Activated naive CD4-positive, alpha-beta T cell treated with anti-CD3 and anti-CD28 coated beads for 36 hours (primary cell): ENCODE measurements at regions not wholly inside any gene's neighbourhood (a gene's known extent, or its start where the extent isn't known, plus 50 kb on each side); places are given as distances from the start of the nearest gene placed in this dataset.
"Not testable (repeated sequence)": the region's sequence is repeated elsewhere in the genome, so short reads cannot be mapped to it uniquely, and the experiment has no call there.

Experiments
- CTCF ChIA-PET: fragments of 350-600 bp; sonication (Branson Sonifier 250); formaldehyde crosslinking; loops from one replicate; lab custom pipeline; 2021; ENCODE audit warnings: antibody characterized with exemption; lab: Charles Lee
- DNase-seq: peaks from one replicate; pipeline ENCODE4 v3.0.0-alpha.2; 2020
- H3K27ac Mint-ChIP-seq: one replicate; pipeline ENCODE4 v1.8.0; 2021; ENCODE audit warnings: mild to moderate bottlenecking, mixed read lengths
- H3K27me3 Mint-ChIP-seq: one replicate; pipeline ENCODE4 v1.8.0; 2021; ENCODE audit warnings: low read depth, mixed read lengths
- H3K36me3 Mint-ChIP-seq: one replicate; pipeline ENCODE4 v1.8.0; 2021; ENCODE audit warnings: low read depth, mixed read lengths
- H3K4me1 Mint-ChIP-seq: one replicate; pipeline ENCODE4 v1.8.0; 2021; ENCODE audit warnings: low read depth, mixed read lengths
- H3K4me3 Mint-ChIP-seq: one replicate; pipeline ENCODE4 v1.8.0; 2021; ENCODE audit warnings: mild to moderate bottlenecking, moderate library complexity, mixed read lengths
- H3K9me3 Mint-ChIP-seq: one replicate; pipeline ENCODE4 v1.8.0; 2021; ENCODE audit warnings: mixed read lengths
- intact Hi-C: fragments of 100-400 bp; cut with micrococcal nuclease; formaldehyde crosslinking; loops from one replicate; pipeline ENCODE4 v1.15.1; 2023

GRCh38 chr6:140285471-140285870 lies 911.0 kb upstream of the CITED2 start:
- no peaks in the 10 kb centered on the region for H3K4me1 Mint-ChIP-seq
- H3K4me3 Mint-ChIP-seq = no peak overlapping the region
- CTCF ChIA-PET = no interaction called here
- DNase-seq = no peak
- H3K27ac Mint-ChIP-seq = no peak overlapping the region
- H3K9me3 Mint-ChIP-seq = no peaks in the 10 kb centered on the region
- H3K36me3 Mint-ChIP-seq = no peaks in the 10 kb centered on the region
- intact Hi-C loops = no loop called here
- H3K27me3 Mint-ChIP-seq = peaks cover 19% of the 10 kb centered on the region

GRCh38 chr6:140284871-140285270 lies 910.4 kb upstream of the CITED2 start:
- CTCF ChIA-PET = no interaction called here
- intact Hi-C loops = no loop called here
- H3K27ac Mint-ChIP-seq = no peak overlapping the region
- DNase-seq = no peak
- no peak overlapping the region for H3K4me3 Mint-ChIP-seq
- H3K27me3 Mint-ChIP-seq = peaks cover 22% of the 10 kb centered on the region
- H3K9me3 Mint-ChIP-seq = no peaks in the 10 kb centered on the region
- H3K4me1 Mint-ChIP-seq = no peaks in the 10 kb centered on the region
- H3K36me3 Mint-ChIP-seq = no peaks in the 10 kb centered on the region

- CTCF ChIA-PET = no interaction called here
- no peaks in the 10 kb centered on the region for H3K4me1 Mint-ChIP-seq
- H3K9me3 Mint-ChIP-seq = no peaks in the 10 kb centered on the region
- H3K27me3 Mint-ChIP-seq = peaks cover 11% of the 10 kb centered on the region
- intact Hi-C loops = no loop called here
- no peak overlapping the region for H3K4me3 Mint-ChIP-seq
- H3K27ac Mint-ChIP-seq = no peak overlapping the region
- no peak for DNase-seq
- H3K36me3 Mint-ChIP-seq = no peaks in the 10 kb centered on the region
These were observed 908.7 kb upstream of the CITED2 start for GRCh38 chr6:140283197-140283596.

- no peak for DNase-seq
- intact Hi-C loops = no loop called here
- no peak overlapping the region for H3K4me3 Mint-ChIP-seq
- no peak overlapping the region for H3K27ac Mint-ChIP-seq
- H3K27me3 Mint-ChIP-seq = peaks cover 4% of the 10 kb centered on the region
- CTCF ChIA-PET = no interaction called here
- H3K9me3 Mint-ChIP-seq = no peaks in the 10 kb centered on the region
- no peaks in the 10 kb centered on the region for H3K4me1 Mint-ChIP-seq
- no peaks in the 10 kb centered on the region for H3K36me3 Mint-ChIP-seq
These were observed 907.3 kb upstream of the CITED2 start for GRCh38 chr6:140281767-140282166.

GRCh38 chr6:140281236-140281635 lies 906.8 kb upstream of the CITED2 start:
- intact Hi-C loops = no loop called here
- no peaks in the 10 kb centered on the region for H3K36me3 Mint-ChIP-seq
- no peak for DNase-seq
- no peaks in the 10 kb centered on the region for H3K4me1 Mint-ChIP-seq
- CTCF ChIA-PET = no interaction called here
- H3K27me3 Mint-ChIP-seq = peaks cover 4% of the 10 kb centered on the region
- no peaks in the 10 kb centered on the region for H3K9me3 Mint-ChIP-seq
- no peak overlapping the region for H3K27ac Mint-ChIP-seq
- no peak overlapping the region for H3K4me3 Mint-ChIP-seq

- H3K4me1 Mint-ChIP-seq = no peaks in the 10 kb centered on the region
- no peak overlapping the region for H3K4me3 Mint-ChIP-seq
- H3K36me3 Mint-ChIP-seq = no peaks in the 10 kb centered on the region
- no peak overlapping the region for H3K27ac Mint-ChIP-seq
- H3K27me3 Mint-ChIP-seq = peaks cover 6% of the 10 kb centered on the region
- intact Hi-C loops = no loop called here
- DNase-seq = no peak
- no peaks in the 10 kb centered on the region for H3K9me3 Mint-ChIP-seq
- CTCF ChIA-PET = no interaction called here
These were observed 902.3 kb upstream of the CITED2 start for GRCh38 chr6:140276719-140277118.

GRCh38 chr6:140276133-140276532 lies 901.7 kb upstream of the CITED2 start:
- CTCF ChIA-PET = no interaction called here
- H3K9me3 Mint-ChIP-seq = no peaks in the 10 kb centered on the region
- no peak overlapping the region for H3K4me3 Mint-ChIP-seq
- no peak overlapping the region for H3K27ac Mint-ChIP-seq
- peaks cover 6% of the 10 kb centered on the region for H3K27me3 Mint-ChIP-seq
- no peaks in the 10 kb centered on the region for H3K36me3 Mint-ChIP-seq
- H3K4me1 Mint-ChIP-seq = no peaks in the 10 kb centered on the region
- intact Hi-C loops = no loop called here
- no peak for DNase-seq

GRCh38 chr6:140275725-140276124 lies 901.3 kb upstream of the CITED2 start:
- Mint-ChIP-seq H3K9me3 (no peaks in the 10 kb centered on the region), H3K27me3 (peaks cover 6% of the 10 kb centered on the region), H3K27ac (no peak overlapping the region), H3K36me3 (no peaks in the 10 kb centered on the region), H3K4me3 (no peak overlapping the region), H3K4me1 (no peaks in the 10 kb centered on the region)
- no peak for DNase-seq
- CTCF ChIA-PET = no interaction called here
- intact Hi-C loops = no loop called here

GRCh38 chr6:140274548-140274947 lies 900.1 kb upstream of the CITED2 start:
- Mint-ChIP-seq H3K36me3 (no peaks in the 10 kb centered on the region), H3K27ac (no peak overlapping the region), H3K4me3 (no peak overlapping the region), H3K4me1 (no peaks in the 10 kb centered on the region), H3K27me3 (peaks cover 3% of the 10 kb centered on the region), H3K9me3 (no peaks in the 10 kb centered on the region)
- DNase-seq = no peak
- intact Hi-C loops = no loop called here
- CTCF ChIA-PET = no interaction called here

- Mint-ChIP-seq H3K27ac (no peak overlapping the region), H3K27me3 (peaks cover 3% of the 10 kb centered on the region), H3K4me3 (no peak overlapping the region), H3K9me3 (no peaks in the 10 kb centered on the region), H3K36me3 (no peaks in the 10 kb centered on the region), H3K4me1 (no peaks in the 10 kb centered on the region)
- no peak for DNase-seq
- CTCF ChIA-PET = no interaction called here
- intact Hi-C loops = no loop called here
These were observed 897.4 kb upstream of the CITED2 start for GRCh38 chr6:140271759-140272377.

- intact Hi-C loops = no loop called here
- Mint-ChIP-seq H3K9me3 (no peaks in the 10 kb centered on the region), H3K4me3 (no peak overlapping the region), H3K27ac (no peak overlapping the region), H3K36me3 (no peaks in the 10 kb centered on the region), H3K27me3 (no peaks in the 10 kb centered on the region), H3K4me1 (no peaks in the 10 kb centered on the region)
- CTCF ChIA-PET = no interaction called here
- DNase-seq = no peak
These were observed 895.2 kb upstream of the CITED2 start for GRCh38 chr6:140269591-140270165.

GRCh38 chr6:140264431-140264830 lies 890.0 kb upstream of the CITED2 start:
- intact Hi-C loops = no loop called here
- Mint-ChIP-seq H3K4me1 (no peaks in the 10 kb centered on the region), H3K36me3 (no peaks in the 10 kb centered on the region), H3K27me3 (peaks cover 4% of the 10 kb centered on the region), H3K9me3 (no peaks in the 10 kb centered on the region), H3K4me3 (no peak overlapping the region), H3K27ac (no peak overlapping the region)
- CTCF ChIA-PET = no interaction called here
- DNase-seq = no peak

GRCh38 chr6:140258302-140258701 lies 883.9 kb upstream of the CITED2 start:
- H3K36me3 Mint-ChIP-seq, CTCF ChIA-PET, DNase-seq, intact Hi-C loops, H3K9me3 Mint-ChIP-seq, H3K4me3 Mint-ChIP-seq, H3K27ac Mint-ChIP-seq, H3K4me1 Mint-ChIP-seq: not testable (repeated sequence)
- peaks cover 11% of the 10 kb centered on the region for H3K27me3 Mint-ChIP-seq
